HEK293T (cell line): ENCODE measurements at regions not wholly inside any gene's neighbourhood (a gene's known extent, or its start where the extent isn't known, plus 50 kb on each side); places are given as distances from the start of the nearest gene placed in this dataset.

Source experiments
- CTCF ChIA-PET: fragments of 350-600 bp; formaldehyde crosslinking; extraction: SDS; loops from one replicate; lab custom pipeline; 2021; ENCODE audit warnings: antibody characterized with exemption, inconsistent platforms; lab: Yijun Ruan, JAX
- POLR2A ChIA-PET: fragments of 350-600 bp; formaldehyde crosslinking; extraction: SDS; loops from one replicate; lab custom pipeline; 2020; ENCODE audit warnings: antibody characterized with exemption, inconsistent platforms; lab: Yijun Ruan, JAX
- DNase-seq: peaks from one replicate; pipeline ENCODE4 v3.0.0; 2012; ENCODE audit warnings: mixed read lengths; ENCODE audit errors: extremely low spot score
- ARNT ChIP-seq: fragments of 450-650 bp; IDR thresholded peaks from 2 replicates; pipeline ENCODE4 v1.6.1; 2017; ENCODE audit warnings: mild to moderate bottlenecking
- BHLHE40 ChIP-seq: fragments of 450-650 bp; IDR thresholded peaks from 2 replicates; pipeline ENCODE4 v1.6.1; 2016; ENCODE audit warnings: mild to moderate bottlenecking, moderate library complexity, borderline replicate concordance
- CTBP1 ChIP-seq: fragments of 450-650 bp; IDR thresholded peaks from 2 replicates; pipeline ENCODE4 v1.6.1; 2016; ENCODE audit warnings: borderline replicate concordance
- ELF4 ChIP-seq: fragments of 450-650 bp; IDR thresholded peaks from 2 replicates; pipeline ENCODE4 v1.6.1; 2017; ENCODE audit warnings: antibody characterized with exemption
- FOXA1 ChIP-seq: fragments of 450-650 bp; IDR thresholded peaks from 2 replicates; pipeline ENCODE4 v1.6.1; 2016; ENCODE audit warnings: mild to moderate bottlenecking
- FOXK2 ChIP-seq: fragments of 450-650 bp; IDR thresholded peaks from 2 replicates; pipeline ENCODE4 v1.6.1; 2016; ENCODE audit warnings: mild to moderate bottlenecking
- FOXM1 ChIP-seq: fragments of 450-650 bp; IDR thresholded peaks from 2 replicates; pipeline ENCODE4 v1.6.1; 2017; ENCODE audit warnings: mild to moderate bottlenecking, borderline replicate concordance
- HDGF ChIP-seq: fragments of 450-650 bp; IDR thresholded peaks from 2 replicates; pipeline ENCODE4 v1.6.1; 2017; ENCODE audit warnings: antibody characterized with exemption, borderline replicate concordance
- L3MBTL2 ChIP-seq: fragments of 450-650 bp; conservative IDR thresholded peaks from 2 replicates; pipeline ENCODE4 v1.6.1; 2016; ENCODE audit warnings: mild to moderate bottlenecking
- LEF1 ChIP-seq: fragments of 450-650 bp; IDR thresholded peaks from 2 replicates; pipeline ENCODE4 v1.6.1; 2017; ENCODE audit warnings: mild to moderate bottlenecking, borderline replicate concordance
- NFRKB ChIP-seq: fragments of 450-650 bp; IDR thresholded peaks from 2 replicates; pipeline ENCODE4 v1.6.1; 2016; ENCODE audit warnings: mild to moderate bottlenecking, moderate library complexity
- SP1 ChIP-seq: fragments of 450-650 bp; IDR thresholded peaks from 2 replicates; pipeline ENCODE4 v1.6.1; 2017
- SUZ12 ChIP-seq: fragments of 450-650 bp; IDR thresholded peaks from 2 replicates; pipeline ENCODE4 v1.6.1; 2016; ENCODE audit warnings: mild to moderate bottlenecking
- TARDBP ChIP-seq: fragments of 450-650 bp; IDR thresholded peaks from 2 replicates; pipeline ENCODE4 v1.6.1; 2016
- ZNF384 ChIP-seq: fragments of 450-650 bp; IDR thresholded peaks from 2 replicates; pipeline ENCODE4 v1.6.1; 2016
- TF ChIP-seq, protein P1 (sequence below): fragments of 450-650 bp; IDR thresholded peaks from 2 replicates; pipeline ENCODE4 v1.6.1; 2016

DNA sequence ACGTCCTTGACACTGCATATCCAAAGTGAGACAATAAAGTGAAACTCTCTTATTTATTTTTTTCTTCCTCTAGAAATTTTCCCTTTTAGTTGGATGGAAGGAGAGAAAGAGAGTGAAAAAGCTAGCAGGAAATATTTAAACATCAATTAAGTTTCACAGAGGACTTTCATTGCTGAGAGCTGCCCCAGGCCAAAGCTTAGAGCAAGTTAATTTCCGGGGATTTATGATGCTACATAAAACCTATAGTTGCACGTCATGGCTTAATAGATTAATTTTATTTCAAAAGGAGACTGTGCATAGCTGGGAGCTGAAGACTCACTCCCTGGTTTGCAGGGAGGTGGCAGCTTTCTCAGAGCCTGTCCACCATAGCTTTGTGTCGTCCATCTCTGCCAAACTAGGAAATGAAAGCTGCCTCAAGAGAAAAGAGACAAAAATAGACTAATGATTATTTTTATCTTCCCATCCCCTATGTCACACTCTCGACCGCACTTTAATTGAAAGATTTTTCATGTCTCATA, 323.3 kb upstream of the RAB6C start:
- ChIA-PET POLR2A (no interaction called here), CTCF (no interaction called here)

DNA sequence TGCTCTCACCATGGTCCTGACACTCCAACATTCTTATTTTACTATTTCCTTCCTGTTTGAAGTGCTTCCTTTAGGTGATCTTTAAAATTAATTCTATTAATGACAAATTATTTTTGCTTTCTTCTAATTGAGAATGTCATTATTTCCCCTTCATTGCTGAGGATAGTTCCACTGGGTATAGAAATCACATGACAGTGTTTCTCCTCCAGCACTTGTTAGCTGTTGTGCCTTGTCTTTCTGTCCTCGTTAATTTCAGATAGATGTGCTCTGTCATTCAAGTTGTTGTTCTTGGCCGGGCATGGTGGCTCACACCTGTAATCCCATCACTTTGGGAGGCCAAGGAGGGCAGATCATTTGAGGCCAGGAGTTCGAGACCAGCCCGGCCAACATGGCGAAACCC, 321.0 kb upstream of the RAB6C start:
- ChIA-PET CTCF (no interaction called here), POLR2A (no interaction called here)
- DNase-seq = no peak
- TF ChIP-seq SP1 (no peak), ARNT (no peak), ELF4 (no peak), ZNF384 (no peak), TARDBP (no peak), L3MBTL2 (no peak), FOXM1 (no peak), CTBP1 (no peak), BHLHE40 (no peak), SUZ12 (no peak), LEF1 (no peak), HDGF (no peak), FOXA1 (no peak)
- TF ChIP-seq, protein P1, sequence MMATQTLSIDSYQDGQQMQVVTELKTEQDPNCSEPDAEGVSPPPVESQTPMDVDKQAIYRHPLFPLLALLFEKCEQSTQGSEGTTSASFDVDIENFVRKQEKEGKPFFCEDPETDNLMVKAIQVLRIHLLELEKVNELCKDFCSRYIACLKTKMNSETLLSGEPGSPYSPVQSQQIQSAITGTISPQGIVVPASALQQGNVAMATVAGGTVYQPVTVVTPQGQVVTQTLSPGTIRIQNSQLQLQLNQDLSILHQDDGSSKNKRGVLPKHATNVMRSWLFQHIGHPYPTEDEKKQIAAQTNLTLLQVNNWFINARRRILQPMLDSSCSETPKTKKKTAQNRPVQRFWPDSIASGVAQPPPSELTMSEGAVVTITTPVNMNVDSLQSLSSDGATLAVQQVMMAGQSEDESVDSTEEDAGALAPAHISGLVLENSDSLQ = no peak

More for the DNA sequence above, 323.3 kb upstream of the RAB6C start:
- DNase-seq = no peak
- TF ChIP-seq FOXM1 (no peak), SUZ12 (no peak), TARDBP (no peak), HDGF (no peak), ZNF384 (no peak), FOXK2 (no peak), BHLHE40 (no peak), ELF4 (no peak), LEF1 (no peak), L3MBTL2 (no peak), FOXA1 (no peak)
- TF ChIP-seq, protein P1 = no peak

- TF ChIP-seq CTBP1 (no peak), NFRKB (no peak), SP1 (no peak), ZNF384 (no peak), LEF1 (no peak), SUZ12 (no peak), L3MBTL2 (no peak), FOXA1 (no peak), HDGF (no peak), FOXM1 (no peak), FOXK2 (no peak), TARDBP (no peak), ELF4 (no peak)
- TF ChIP-seq, protein P1 = no peak
- ChIA-PET POLR2A (no interaction called here), CTCF (no interaction called here)
- DNase-seq = no peak
Measured at GRCh38 chr2:129661935-129662334, 317.5 kb upstream of the RAB6C start.

DNA sequence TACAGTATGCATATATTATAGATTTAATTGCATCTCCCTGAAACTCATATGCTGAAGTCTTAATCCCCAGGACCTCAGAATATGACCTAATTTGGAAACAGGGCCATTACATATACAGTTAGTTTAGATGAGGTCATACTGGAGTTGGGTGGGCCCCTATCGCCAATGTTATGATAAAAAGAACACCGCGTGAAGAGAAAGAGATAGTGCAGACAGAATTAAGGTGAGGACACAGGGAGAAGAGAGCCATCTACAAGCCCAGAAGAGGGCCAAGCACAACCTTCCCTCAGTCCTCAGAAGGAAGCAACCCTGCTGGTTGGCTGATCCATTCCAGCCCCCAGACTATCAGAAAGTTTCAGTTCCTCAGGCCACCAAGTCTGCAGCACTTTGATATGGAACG, 311.9 kb upstream of the RAB6C start:
- CTCF ChIA-PET = no interaction called here
- no peak for DNase-seq
- TF ChIP-seq FOXA1 (no peak), CTBP1 (no peak), SUZ12 (no peak), FOXM1 (no peak), FOXK2 (no peak), ARNT (no peak), HDGF (no peak), TARDBP (no peak), BHLHE40 (no peak), L3MBTL2 (no peak)
- TF ChIP-seq, protein P1 = no peak
- POLR2A ChIA-PET = no interaction called here

- no peak for TF ChIP-seq ARNT
- no peak for TF ChIP-seq TARDBP
- TF ChIP-seq FOXA1 = no peak
- no peak for TF ChIP-seq ZNF384
- TF ChIP-seq SP1 = no peak
- POLR2A ChIA-PET = no interaction called here
- DNase-seq = no peak
- CTCF ChIA-PET = no interaction called here
Measured at GRCh38 chr2:129672521-129672920, 306.9 kb upstream of the RAB6C start.

DNA sequence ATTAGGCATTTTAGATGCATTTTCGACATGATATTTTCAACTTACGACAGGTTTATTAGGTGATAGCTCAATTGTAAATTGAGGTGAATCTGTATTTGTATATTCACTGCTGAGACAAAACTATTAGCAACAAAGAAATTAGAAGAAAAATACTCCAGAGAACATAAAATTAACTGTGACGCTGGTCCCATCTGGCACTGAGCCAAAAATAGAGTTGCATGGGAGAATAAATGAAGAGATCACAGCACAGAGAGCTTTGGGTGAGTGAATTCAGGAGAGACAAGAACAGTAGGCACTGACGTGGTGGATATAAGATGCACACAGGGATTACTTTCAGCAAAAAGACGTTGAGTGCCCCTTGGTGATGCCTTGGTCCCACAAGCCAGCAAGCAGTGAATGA, 306.2 kb upstream of the RAB6C start:
- no peak for TF ChIP-seq TARDBP
- CTCF ChIA-PET = no interaction called here
- no peak for DNase-seq
- POLR2A ChIA-PET = no interaction called here
